AML-193 (cell line): ENCODE measurements at regions not wholly inside any gene's neighbourhood (a gene's known extent, or its start where the extent isn't known, plus 50 kb on each side); places are given as distances from the start of the nearest gene placed in this dataset.

ENCODE experiments used
- DNase-seq, 2 experiments: peaks; one replicate each; lab custom pipeline; 2025; lab: John Stamatoyannopoulos, UW

GRCh38 chr5:141777711-141778110 is 95.7 kb upstream of the ARAP3 start:
- DNase-seq, result no peak

- no peak for DNase-seq
Observed at GRCh38 chr5:141777130-141777529, 95.1 kb upstream of the ARAP3 start.

DNA sequence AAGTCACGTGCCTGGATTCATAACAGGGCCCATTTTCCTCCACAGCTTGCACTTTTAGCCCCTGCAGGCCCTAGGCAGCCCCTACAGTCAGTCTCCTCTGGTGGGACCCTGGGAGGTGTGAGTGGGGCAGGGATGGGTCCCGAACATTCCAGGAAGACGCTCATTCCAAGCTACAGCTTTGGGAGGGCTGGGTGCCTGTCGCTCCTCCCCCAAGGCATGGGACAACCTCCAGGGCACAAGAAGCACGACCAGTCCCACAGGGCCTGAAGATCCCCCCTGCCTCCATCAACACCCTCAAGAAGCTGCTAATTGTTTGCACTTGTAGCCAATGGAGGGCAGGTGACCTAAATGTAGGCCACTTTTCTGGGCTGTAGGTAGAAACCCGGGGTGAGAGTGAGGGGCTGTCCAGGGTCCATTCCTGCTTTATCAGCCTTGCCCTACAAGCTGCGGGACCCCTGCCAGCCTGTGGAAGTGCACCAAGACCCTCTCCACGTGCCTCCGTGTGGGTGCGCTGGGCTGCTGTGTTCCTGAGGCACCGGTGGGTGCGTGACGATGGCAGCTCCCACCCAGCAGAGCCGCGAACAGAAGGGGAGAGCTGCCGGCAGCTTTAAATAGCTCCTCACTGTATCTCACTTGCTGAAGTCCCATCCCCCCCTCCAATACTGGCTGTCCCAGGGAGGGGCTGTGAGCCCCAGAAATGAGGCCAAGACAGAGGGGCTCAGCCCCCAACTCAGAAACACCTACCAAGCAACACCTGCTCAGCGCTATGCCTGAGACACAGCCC is 91.9 kb upstream of the ARAP3 start:
- no peak for DNase-seq

DNA sequence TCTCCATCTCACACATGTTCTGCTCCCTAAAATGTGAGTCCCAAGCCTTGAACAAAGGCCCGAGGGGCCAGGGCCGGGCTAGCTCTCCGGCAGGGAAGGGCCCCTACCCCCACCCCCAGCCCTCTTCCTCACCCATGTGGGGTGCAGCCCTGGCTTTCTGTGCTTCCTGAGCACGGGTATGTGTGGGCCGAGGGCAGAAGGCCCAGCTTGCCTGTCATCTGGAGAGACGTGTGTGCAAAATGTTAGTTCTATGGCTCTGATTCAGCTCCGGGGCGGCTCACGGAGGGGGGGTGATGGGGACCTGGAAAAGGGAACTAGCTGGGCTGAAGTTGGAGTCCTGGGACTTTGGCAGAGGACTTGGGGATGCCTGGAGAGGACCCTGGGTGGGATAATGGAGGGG is 90.3 kb upstream of the ARAP3 start:
- no peak for DNase-seq

GRCh38 chr5:141771562-141771961 is 89.5 kb upstream of the ARAP3 start:
- no peak for DNase-seq

- no peak for DNase-seq
Observed at GRCh38 chr5:141771031-141771430, 89.0 kb upstream of the ARAP3 start.

GRCh38 chr5:141769671-141770070 is 87.6 kb upstream of the ARAP3 start:
- DNase-seq, result no peak

DNA sequence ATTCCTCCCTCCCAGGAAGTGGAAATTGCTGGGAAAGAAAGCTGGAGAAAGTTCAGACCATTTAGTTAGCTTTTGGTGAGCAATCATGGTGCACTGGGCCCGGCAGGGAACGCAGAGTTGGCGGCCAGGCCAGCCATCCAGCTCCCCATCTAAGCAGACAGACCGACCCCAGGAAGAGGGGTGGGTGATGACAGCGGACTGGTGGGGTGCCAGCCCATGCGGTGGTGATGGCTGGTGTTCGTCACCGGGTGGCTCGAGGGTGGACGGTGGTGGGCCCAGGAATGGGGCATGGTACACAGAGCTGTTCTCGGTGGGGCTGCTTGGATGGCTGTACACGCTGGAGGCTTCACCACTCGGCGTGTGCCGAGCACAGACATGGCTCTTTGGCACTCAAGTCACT is 85.6 kb upstream of the ARAP3 start:
- no peak for DNase-seq

GRCh38 chr5:141765896-141766551 is 84.0 kb upstream of the ARAP3 start:
- DNase-seq, result no peak

DNA sequence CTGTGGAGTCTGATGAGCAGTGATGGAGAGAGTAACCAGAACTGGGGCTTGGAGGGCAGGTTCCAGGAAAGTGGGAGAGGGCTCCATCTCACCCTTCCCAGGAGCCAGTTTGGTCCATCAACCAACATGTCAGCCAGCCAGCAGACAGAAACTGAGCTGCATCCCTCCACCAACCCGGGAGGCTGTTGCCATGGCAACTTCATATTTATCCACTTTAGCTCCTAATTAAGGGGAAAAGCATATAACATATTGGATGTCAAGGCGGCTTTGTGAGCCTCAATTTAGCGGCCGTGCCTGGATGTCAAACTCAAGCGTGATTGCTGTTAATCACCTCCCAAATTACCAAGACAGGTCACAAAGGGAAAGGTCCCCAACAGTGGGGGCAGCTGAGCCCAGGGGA is 81.5 kb upstream of the ARAP3 start:
- no peak for DNase-seq

- DNase-seq, result no peak
Observed at GRCh38 chr5:141762790-141763368, 80.8 kb upstream of the ARAP3 start.

DNA sequence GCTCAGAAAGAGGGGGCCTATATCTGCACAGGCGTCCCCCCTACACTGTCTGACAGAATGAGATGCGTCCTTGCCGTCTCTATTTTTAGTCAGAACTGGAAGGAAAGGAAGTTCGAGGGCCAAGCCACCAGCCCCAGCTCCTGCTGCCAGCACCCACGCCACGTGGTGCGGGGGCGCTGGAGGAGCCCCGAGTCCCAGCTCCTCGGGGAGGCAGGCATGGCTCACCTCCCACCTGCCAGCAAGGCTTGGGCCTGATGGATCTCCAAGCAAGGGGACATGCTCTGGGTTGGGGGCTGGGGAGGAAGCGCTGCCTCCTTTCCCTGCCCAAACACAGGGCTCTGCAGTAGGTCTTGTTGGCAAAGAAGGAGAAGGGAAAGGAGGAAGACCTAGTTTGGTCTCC is 80.3 kb upstream of the ARAP3 start:
- DNase-seq, result no peak

DNA sequence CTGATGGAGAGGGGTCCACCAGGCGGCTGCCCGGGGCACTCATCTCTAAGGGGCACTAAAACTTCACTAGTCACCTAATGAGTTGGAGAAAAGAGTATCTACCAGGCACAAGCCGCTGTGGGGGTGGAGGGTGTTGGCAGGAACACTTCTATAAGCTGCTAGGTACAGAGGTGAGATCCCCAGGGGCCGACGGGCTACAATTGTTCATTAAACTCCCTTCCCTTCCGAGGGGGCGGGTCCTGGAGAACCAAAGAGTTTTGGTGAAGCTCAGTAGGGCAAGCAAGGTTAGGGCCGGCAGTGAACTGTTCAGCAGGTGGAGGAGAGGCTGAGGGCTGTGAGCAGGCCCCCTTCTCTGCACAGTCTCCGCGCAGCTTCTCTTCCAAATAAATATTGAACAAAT is 78.7 kb upstream of the ARAP3 start:
- no peak for DNase-seq

GRCh38 chr5:141760193-141760592 is 78.2 kb upstream of the ARAP3 start:
- no peak for DNase-seq

GRCh38 chr5:141758310-141758998 is 76.4 kb upstream of the ARAP3 start:
- DNase-seq, result no peak

GRCh38 chr5:141757402-141757801 is 75.4 kb upstream of the ARAP3 start:
- DNase-seq, result no peak

GRCh38 chr5:141756196-141756595 is 74.2 kb upstream of the ARAP3 start:
- DNase-seq, result no peak

GRCh38 chr5:141753971-141754713 is 72.1 kb upstream of the ARAP3 start:
- peak in 1 of 2 experiments; percentile 4 for DNase-seq

DNA sequence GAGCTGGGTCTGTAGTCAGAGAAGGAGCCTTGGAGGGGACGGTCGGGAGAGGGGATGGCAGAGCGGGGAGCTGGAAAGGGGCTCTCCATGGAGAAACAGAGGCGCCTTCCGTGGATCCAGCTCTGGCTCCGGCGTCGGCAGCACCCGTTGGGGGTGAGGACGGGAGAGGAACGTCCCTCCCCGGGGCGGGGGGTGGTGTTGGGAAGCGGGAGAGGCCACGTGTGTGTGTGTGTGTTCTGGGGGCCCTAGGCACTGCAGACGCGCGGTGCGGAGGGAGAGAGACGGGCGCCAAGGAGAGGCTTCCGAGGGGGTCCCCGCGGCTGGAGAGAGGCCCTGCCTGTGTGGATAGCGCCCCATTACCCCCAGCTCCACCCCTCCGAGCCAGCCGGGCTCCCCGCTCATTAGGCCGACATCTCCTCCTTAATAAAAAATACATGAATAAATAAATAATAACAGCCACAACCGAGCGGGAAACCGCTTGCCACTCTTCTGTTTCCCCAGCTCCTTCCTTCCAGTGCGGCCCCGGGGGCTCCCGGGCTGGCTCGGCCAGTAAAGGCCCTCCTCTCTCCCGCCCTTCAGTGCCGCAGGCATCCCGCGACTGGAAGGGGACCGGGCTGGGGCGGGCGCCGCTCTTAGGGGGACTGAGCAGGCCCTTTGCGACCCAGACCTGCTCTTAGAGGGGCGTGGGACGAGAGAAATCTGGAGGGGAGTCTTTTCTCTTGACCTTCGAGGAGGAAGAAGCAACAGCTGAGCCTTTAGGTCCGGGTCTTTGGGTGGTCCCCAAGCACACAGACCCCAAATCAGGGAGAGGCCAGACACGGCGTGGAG is 71.3 kb upstream of the ARAP3 start:
- no peak for DNase-seq

- DNase-seq, result no peak
Observed at GRCh38 chr5:141747152-141748141, 65.4 kb upstream of the ARAP3 start.
